OCI-LY7 (cell line): ENCODE measurements at regions not wholly inside any gene's neighbourhood (a gene's known extent, or its start where the extent isn't known, plus 50 kb on each side); places are given as distances from the start of the nearest gene placed in this dataset.

Source experiments
- BruUV-seq: library from RNA; stranded (reverse); fragments of 400-500 nt; replicated peaks from 2 replicates; lab custom pipeline; 2021; lab: Mats Ljungman, UMichigan
- CTCF ChIA-PET: fragments of 300-600 bp; sonication (Branson Sonifier 250); formaldehyde crosslinking; loops from one replicate; lab custom pipeline; 2022; ENCODE audit warnings: antibody characterized with exemption; ENCODE audit not compliant: unreplicated experiment; lab: Charles Lee
- POLR2A ChIA-PET: fragments of 300-600 bp; sonication (Branson Sonifier 250); formaldehyde crosslinking; loops from one replicate; lab custom pipeline; 2022; ENCODE audit warnings: antibody characterized with exemption; lab: Charles Lee
- DNase-seq: peaks from one replicate; pipeline ENCODE4 v3.0.0-alpha.2; 2015; ENCODE audit warnings: low spot score
- H2AFZ ChIP-seq: fragments of 200-600 bp; sonication (generic), shearing (Covaris generic); 2 replicates; pipeline ENCODE4 v1.6.1; 2014; ENCODE audit warnings: mild to moderate bottlenecking, antibody characterized with exemption, low read length, moderate library complexity
- H3K27ac ChIP-seq: fragments of 200-600 bp; sonication (generic); 2 replicates; pipeline ENCODE4 v1.5.1; 2014; ENCODE audit warnings: mixed run types, low read depth, mild to moderate bottlenecking, moderate library complexity, low read length, inconsistent platforms; ENCODE audit not compliant: poor library complexity, severe bottlenecking
- H3K36me3 ChIP-seq: fragments of 200-600 bp; sonication (generic); 2 replicates; pipeline ENCODE4 v1.6.1; 2014; ENCODE audit warnings: mild to moderate bottlenecking, antibody characterized with exemption, low read length, moderate library complexity, mixed read lengths; ENCODE audit not compliant: insufficient read depth
- H3K4me1 ChIP-seq: fragments of 200-600 bp; sonication (generic); 2 replicates; pipeline ENCODE4 v1.5.1; 2014; ENCODE audit warnings: mild to moderate bottlenecking, low read length; ENCODE audit not compliant: insufficient read depth, poor library complexity, severe bottlenecking
- H3K4me2 ChIP-seq: fragments of 200-600 bp; sonication (generic); 2 replicates; pipeline ENCODE4 v1.6.1; 2014; ENCODE audit warnings: mild to moderate bottlenecking, low read length
- H3K4me3 ChIP-seq: fragments of 200-600 bp; sonication (generic); 2 replicates; pipeline ENCODE4 v1.5.1; 2014; ENCODE audit warnings: mild to moderate bottlenecking, low read depth, low read length; ENCODE audit not compliant: poor library complexity, severe bottlenecking
- H3K79me2 ChIP-seq: fragments of 200-600 bp; sonication (generic); 2 replicates; pipeline ENCODE4 v1.6.1; 2016; ENCODE audit warnings: low read depth, mild to moderate bottlenecking, low read length, moderate library complexity, mixed read lengths; ENCODE audit not compliant: insufficient read depth
- H3K9me2 ChIP-seq: fragments of 200-600 bp; sonication (generic); 2 replicates; pipeline ENCODE4 v1.6.1; 2016; ENCODE audit warnings: mild to moderate bottlenecking, low read length, mixed read lengths; ENCODE audit not compliant: insufficient read depth
- H3K9me3 ChIP-seq: fragments of 200-600 bp; sonication (generic); 2 replicates; pipeline ENCODE4 v1.6.1; 2014; ENCODE audit warnings: mild to moderate bottlenecking, mixed run types, low read length, mixed read lengths
- H4K20me1 ChIP-seq: fragments of 200-600 bp; sonication (generic); 2 replicates; pipeline ENCODE4 v1.6.1; 2014; ENCODE audit warnings: mild to moderate bottlenecking, antibody characterized with exemption, low read length, moderate library complexity, mixed read lengths; ENCODE audit not compliant: insufficient read depth
- CTCF ChIP-seq: fragments of 200-600 bp; sonication (generic); conservative IDR thresholded peaks from 2 replicates; pipeline ENCODE4 v1.5.1; 2014; ENCODE audit warnings: mild to moderate bottlenecking, antibody characterized with exemption, low read length, moderate library complexity, mixed read lengths
- EZH2phosphoT487 ChIP-seq: fragments of 200-600 bp; sonication (generic); IDR thresholded peaks from 2 replicates; pipeline ENCODE4 v1.6.1; 2018; ENCODE audit warnings: low read depth, borderline replicate concordance, mild to moderate bottlenecking, mixed run types, antibody characterized with exemption, low read length, moderate library complexity, mixed read lengths
- intact Hi-C: fragments of 100-400 bp; cut with micrococcal nuclease; formaldehyde crosslinking; loops from one replicate; pipeline ENCODE4 v1.10.0; 2022; ENCODE audit not compliant: unreplicated experiment

- Histone ChIP-seq H3K4me1 (no peaks in the 10 kb centered on the region), H3K9me3 (no peaks in the 10 kb centered on the region)
These were observed 92.1 kb upstream of the FGFR2 start for GRCh38 chr10:121690152-121690848.

GRCh38 chr10:121687095-121687813 is 89.0 kb upstream of the FGFR2 start:
- Histone ChIP-seq H3K36me3 (no peaks in the 10 kb centered on the region), H3K27ac (no peak overlapping the region), H3K4me2 (no peak overlapping the region), H2AFZ (no peak overlapping the region), H3K9me3 (no peaks in the 10 kb centered on the region), H3K4me3 (no peak overlapping the region), H3K79me2 (no peaks in the 10 kb centered on the region), H3K9me2 (no peaks in the 10 kb centered on the region), H4K20me1 (no peaks in the 10 kb centered on the region), H3K4me1 (no peaks in the 10 kb centered on the region)
- intact Hi-C loops, result no loop called here
- no TSS peak for BruUV-seq
- TF ChIP-seq EZH2phosphoT487 (no peak), CTCF (no peak)
- ChIA-PET POLR2A (no interaction called here), CTCF (no interaction called here)
- DNase-seq, result no peak

More at GRCh38 chr10:121690152-121690848, 92.1 kb upstream of the FGFR2 start:
- DNase-seq, result no peak
- intact Hi-C loops, result no loop called here
- Histone ChIP-seq H3K4me2 (no peak overlapping the region), H3K4me3 (no peak overlapping the region), H3K9me2 (no peaks in the 10 kb centered on the region), H4K20me1 (no peaks in the 10 kb centered on the region), H3K27ac (no peak overlapping the region), H2AFZ (no peak overlapping the region), H3K36me3 (no peaks in the 10 kb centered on the region), H3K79me2 (no peaks in the 10 kb centered on the region)
- no TSS peak for BruUV-seq
- POLR2A ChIA-PET, result no interaction called here
- TF ChIP-seq CTCF (no peak), EZH2phosphoT487 (no peak)
- CTCF ChIA-PET, result interaction anchor here (0.6 kb wide), 1 partner anchor 111 kb away, joined by 3 read pairs; no protein-coding TSS in a partner anchor

- H3K36me3 ChIP-seq, result no peaks in the 10 kb centered on the region
- H3K27ac ChIP-seq, result no peak overlapping the region
- no peaks in the 10 kb centered on the region for H3K9me2 ChIP-seq
- H4K20me1 ChIP-seq, result no peaks in the 10 kb centered on the region
- no peaks in the 10 kb centered on the region for H3K9me3 ChIP-seq
- H3K4me1 ChIP-seq, result no peaks in the 10 kb centered on the region
- DNase-seq, result no peak
- ChIA-PET CTCF (no interaction called here), POLR2A (no interaction called here)
- TF ChIP-seq CTCF (no peak), EZH2phosphoT487 (no peak)
- H3K4me3 ChIP-seq, result no peak overlapping the region
- intact Hi-C loops, result no loop called here
- H2AFZ ChIP-seq, result no peak overlapping the region
- no peaks in the 10 kb centered on the region for H3K79me2 ChIP-seq
- no peak overlapping the region for H3K4me2 ChIP-seq
- BruUV-seq, result no TSS peak
These were observed 86.0 kb upstream of the FGFR2 start for GRCh38 chr10:121684276-121684675.
